ENCODE measurements at regions not wholly inside any gene's neighbourhood (a gene's known extent, or its start where the extent isn't known, plus 50 kb on each side); places are given as distances from the start of the nearest gene placed in this dataset.

GRCh38 chr4:149881744-149882143 is 66.1 kb upstream of the IQCM start:
- TF ChIP-seq POLR2A (IDR thresholded peaks at IDR 0.05), result no peak
- TF ChIP-seq, protein P1, sequence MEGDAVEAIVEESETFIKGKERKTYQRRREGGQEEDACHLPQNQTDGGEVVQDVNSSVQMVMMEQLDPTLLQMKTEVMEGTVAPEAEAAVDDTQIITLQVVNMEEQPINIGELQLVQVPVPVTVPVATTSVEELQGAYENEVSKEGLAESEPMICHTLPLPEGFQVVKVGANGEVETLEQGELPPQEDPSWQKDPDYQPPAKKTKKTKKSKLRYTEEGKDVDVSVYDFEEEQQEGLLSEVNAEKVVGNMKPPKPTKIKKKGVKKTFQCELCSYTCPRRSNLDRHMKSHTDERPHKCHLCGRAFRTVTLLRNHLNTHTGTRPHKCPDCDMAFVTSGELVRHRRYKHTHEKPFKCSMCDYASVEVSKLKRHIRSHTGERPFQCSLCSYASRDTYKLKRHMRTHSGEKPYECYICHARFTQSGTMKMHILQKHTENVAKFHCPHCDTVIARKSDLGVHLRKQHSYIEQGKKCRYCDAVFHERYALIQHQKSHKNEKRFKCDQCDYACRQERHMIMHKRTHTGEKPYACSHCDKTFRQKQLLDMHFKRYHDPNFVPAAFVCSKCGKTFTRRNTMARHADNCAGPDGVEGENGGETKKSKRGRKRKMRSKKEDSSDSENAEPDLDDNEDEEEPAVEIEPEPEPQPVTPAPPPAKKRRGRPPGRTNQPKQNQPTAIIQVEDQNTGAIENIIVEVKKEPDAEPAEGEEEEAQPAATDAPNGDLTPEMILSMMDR (IDR thresholded peaks at IDR 0.05 in 4 of 5, conservative IDR thresholded peaks at IDR 0.05 in 1 of 5), result no peak

Data from gastrocnemius medialis (tissue), 4 donors.